HS-27A (cell line): ENCODE measurements at regions not wholly inside any gene's neighbourhood (a gene's known extent, or its start where the extent isn't known, plus 50 kb on each side); places are given as distances from the start of the nearest gene placed in this dataset.

Experiments
- DNase-seq: peaks from one replicate; pipeline ENCODE4 v3.0.0-alpha.2; 2012; ENCODE audit warnings: low read depth, missing footprints

- no peak for DNase-seq
Observed at GRCh38 chr22:48841881-48842582, 985.6 kb downstream of the BRD1 start.

DNA sequence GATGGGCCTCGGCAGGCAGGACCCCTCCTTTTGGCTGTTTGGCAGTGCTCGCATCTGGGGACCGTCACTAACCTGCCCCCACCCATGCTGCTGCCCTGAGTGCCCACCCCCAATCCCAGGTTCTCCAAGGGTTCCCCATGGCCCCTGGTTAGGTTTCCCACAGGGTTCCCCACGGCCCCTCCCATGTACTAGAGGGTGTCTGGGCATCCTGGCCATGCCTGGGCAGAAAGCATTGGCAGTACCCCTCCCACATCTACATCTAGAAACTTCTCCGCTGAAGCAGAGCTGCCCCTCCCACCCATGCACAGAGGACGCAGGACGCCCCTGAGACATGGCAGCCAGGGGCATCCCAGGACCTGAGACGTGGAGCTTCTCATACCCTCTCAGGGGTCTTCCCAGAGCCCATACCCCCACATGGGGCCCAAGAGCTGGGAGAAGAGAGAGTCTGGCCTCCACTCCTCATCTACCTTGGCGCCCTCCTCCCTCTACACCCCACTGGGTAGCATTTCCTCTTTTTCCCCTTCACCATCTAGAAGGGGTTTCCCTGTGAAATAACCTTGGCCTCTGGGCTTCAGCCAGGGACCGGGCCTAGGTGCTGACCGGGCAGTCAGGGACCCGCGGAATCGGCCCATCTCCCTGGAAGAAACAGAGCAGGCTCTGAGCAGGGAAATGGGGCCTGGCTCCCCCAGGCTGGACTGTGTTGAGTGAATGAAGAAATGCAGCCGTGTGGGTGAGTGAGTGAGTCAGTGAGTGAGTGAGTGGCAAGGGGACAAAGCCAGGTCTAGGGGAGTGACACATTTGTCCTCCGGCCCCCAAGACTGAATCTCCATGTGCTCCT lies 987.3 kb downstream of the BRD1 start:
- DNase-seq = no peak

DNA sequence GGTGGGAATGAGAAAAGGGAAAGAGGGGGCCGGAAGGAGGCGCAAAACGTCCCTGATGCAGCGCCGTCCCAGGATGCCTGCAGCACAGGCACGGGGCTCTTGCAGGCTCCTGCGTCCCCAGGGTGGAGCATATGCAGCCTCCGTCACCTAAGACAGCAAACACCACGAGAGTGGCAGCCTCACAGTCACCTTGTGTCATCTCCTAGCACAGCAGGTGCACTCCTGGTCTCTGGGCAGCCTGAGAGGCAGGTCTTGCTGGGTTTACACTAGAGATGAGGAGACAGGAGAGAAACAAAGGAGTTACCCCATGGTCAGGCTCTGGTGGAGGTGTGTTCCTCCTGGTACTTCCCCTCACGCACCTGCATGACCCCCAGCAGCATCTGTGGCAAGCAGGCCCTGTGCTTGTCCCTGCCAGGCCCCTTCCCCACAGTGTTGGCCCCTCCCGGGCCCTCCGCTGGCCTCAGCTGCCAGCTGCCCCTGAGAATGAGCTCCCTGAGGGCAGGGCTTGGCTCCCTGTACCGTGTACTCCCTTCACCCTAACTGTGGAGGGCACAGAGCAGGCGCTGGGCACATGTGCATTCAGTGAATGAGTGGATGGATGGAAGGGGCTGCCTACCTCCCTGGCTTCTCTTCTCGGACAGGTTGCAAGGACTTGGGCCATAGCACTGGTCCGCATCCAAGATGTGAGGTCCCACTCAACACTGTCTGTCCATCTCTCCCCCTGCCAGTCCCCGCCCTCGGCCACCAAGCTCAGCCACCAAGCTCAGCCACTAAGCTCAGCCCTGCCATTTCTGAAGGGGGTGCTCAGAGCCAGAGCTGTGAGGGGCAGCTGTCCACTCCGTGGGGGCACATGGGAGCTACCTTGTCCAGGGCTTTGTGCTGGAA lies 988.6 kb downstream of the BRD1 start:
- no peak for DNase-seq

GRCh38 chr22:48838376-48838775 lies 989.3 kb downstream of the BRD1 start:
- DNase-seq = no peak

- DNase-seq = no peak
Observed at GRCh38 chr22:48837341-48837935, 990.2 kb downstream of the BRD1 start.

DNA sequence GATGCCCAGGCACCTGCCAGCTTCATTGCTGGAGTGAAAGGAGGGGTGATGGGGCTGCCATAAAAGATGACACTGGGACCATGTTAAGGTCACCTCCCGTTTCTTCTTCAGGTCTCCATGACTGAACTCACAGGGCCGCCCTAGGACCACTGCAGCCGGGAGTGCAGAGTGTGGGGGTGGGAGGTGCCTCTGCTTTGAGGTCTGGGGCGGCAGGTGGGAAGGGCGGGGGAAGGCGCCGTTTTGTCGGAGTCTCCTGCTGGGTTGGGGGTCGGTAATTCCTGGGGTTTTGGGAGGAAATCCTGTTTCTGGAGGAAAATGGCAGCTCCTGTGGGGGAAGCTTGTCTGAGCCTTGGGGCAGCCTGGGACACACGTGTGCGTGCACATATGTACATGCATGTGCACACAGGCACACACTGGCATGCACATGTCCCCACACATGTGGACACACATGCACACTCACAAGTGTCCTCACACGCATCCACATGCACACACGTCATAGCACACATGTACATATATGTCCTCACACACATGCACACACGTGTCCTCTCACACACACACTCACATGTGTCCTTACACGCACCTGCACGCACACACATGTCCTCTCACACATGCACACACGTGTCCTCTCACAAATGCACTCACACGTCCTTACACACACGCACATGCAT lies 990.9 kb downstream of the BRD1 start:
- no peak for DNase-seq

DNA sequence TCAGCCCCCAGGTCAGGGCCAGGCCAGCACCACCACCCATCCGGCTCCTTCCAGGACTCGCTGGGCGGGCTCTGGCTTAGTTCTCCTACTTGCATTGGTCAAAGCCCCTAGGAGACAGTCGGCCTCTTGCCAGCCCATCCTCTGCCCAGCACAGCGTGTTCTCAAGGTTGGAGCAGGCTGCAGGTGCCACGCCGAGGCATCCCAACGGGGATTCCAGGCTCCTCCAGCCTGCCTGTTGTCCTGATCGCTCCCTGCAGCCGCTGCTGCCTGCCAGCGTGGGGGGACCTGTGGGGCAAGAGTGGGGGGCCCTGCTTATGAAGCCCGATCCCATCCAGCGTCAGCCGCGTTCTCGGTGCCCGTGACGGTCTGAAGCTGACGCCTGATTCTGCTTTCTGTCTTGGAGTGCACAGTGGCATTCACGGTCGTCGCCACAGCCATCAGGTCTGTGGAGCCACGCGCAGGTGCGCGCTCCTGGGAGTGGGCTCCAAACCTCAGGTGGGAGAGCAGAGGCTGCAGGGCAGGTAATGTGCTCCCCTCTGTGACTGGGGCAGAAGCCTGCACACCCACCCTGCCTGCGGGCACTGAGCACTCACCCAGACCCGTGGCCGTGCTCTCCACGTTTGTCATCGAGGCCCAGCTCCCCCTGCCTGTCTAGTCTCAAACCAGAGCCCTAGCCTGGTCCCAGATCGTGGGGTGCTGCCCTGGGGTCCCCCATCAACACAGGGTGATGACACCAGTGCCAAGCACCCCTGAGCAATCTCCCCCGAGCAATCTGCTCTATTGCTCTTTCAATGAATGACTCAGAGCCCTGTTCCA lies 991.6 kb downstream of the BRD1 start:
- no peak for DNase-seq

- no peak for DNase-seq
Observed at GRCh38 chr22:48835364-48835763, 992.3 kb downstream of the BRD1 start.

DNA sequence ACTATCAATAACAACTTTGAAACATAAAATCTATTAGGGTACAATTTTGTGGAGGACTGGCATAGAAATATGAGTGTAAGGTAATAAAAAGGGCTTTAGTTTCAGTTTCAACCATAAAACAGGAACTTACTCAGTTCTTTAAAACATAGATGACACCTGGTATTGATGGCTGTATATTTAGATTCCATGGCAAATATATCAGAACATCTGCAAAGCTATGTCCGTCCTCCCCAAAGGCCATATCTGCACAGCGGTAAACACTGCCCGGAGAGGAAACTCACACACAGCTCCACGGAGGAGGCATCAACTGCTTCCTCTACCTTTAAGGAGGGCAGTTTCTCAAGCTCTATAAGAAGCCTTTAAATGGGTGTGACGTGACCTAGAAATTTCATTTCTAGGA lies 993.3 kb downstream of the BRD1 start:
- DNase-seq = no peak

DNA sequence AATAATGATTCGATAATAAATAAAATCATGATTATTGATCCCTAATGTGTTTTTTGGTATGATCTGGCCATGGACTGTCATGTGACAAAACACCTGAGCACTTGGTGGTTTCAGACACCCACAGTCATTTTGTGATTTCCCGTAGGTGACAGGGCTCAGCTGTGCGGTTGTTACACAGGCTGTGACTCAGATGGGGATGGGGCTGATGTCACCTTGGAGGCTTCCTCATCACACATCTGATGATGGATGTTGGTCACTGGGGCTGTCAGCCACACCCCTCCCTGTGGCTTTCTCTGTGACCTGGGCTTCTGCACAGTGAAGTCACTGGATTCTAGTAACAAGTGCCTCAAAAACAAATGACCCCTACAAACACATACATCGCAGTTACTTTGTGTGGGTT lies 995.1 kb downstream of the BRD1 start:
- no peak for DNase-seq

GRCh38 chr22:48829908-48830307 lies 997.8 kb downstream of the BRD1 start:
- DNase-seq = no peak

GRCh38 chr22:48828688-48829087 lies 999.0 kb downstream of the BRD1 start:
- DNase-seq = no peak

GRCh38 chr22:48827904-48828555 lies 999.6 kb downstream of the BRD1 start:
- no peak for DNase-seq

DNA sequence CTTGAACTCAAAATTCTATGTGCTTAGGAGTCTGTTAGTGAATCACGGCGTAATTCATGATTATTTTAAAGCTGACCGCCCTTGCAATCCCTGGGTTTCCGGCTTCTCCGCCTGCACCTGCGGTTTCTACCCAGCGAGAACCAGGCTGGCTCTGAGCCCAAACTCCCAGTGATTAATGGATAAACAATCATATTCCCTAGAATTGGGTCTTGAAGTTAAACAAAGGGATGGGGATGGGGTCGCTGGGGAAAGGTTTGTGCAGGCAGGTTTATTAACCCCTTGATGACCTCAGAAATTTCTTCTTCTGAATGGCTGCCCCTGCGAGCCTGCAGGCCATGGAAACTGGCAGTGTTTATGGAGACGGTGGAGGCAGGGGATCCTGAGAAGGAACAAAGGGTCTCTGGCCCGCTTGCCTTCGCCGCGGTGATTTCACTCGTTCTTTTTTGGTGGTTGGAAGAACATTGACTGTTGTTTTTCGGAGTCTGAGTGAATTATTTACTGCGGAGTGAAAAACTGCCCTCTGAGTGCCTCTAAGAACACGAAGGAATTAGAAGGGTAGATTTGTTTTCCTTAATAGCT lies 1000.3 kb downstream of the BRD1 start:
- no peak for DNase-seq

- no peak for DNase-seq
Observed at GRCh38 chr22:48826546-48826945, 1001.1 kb downstream of the BRD1 start.

DNA sequence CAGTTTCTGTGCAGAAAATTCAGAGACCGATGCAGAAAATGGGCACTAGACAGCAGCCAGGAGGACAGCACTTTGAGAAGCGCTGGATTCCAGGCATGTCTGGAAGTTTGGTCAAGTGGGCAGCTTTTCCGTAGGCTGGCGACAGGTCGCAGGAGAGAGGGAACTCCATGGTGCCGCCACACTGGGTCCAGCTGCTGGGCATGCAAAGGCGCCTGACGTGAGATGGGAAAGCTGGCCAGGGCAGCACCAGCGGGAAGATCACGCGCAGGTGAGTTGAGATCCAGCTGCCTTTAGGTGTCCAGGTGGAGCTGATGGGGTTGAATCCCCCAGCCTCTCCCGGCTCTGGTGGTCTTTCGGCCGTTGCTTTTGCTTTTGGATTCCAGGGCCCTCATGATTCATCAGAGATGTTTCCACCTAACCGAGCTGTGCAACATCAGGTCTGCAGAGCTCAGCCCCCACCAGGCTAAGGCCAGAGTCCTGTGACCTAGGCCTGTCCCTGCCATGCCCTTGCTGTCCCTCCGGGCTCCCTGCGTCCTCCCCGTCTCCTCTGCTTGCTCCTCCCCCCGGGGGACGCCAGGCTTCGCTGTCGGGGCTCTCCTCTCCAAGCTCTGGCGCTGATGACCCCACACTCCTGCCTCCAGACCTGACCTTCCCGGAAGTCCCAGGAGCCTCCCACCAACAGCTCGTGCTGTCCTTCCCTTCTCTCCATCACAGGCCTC lies 1001.7 kb downstream of the BRD1 start:
- DNase-seq = no peak

- no peak for DNase-seq
Observed at GRCh38 chr22:48824712-48825651, 1002.7 kb downstream of the BRD1 start.

- DNase-seq = no peak
Observed at GRCh38 chr22:48823941-48824340, 1003.7 kb downstream of the BRD1 start.
